ENCODE measurements at regions not wholly inside any gene's neighbourhood (a gene's known extent, or its start where the extent isn't known, plus 50 kb on each side); places are given as distances from the start of the nearest gene placed in this dataset.

GRCh38 chr16:73558219-73558618, 510.3 kb upstream of the ZFHX3 start:
- TF ChIP-seq CTCF (IDR thresholded peaks at IDR 0.05) (no peak), POLR2A (IDR thresholded peaks at IDR 0.05) (no peak)

All from tibial nerve (tissue), 3 donors.